Body of pancreas (tissue), 4 donors: ENCODE measurements at regions not wholly inside any gene's neighbourhood (a gene's known extent, or its start where the extent isn't known, plus 50 kb on each side); places are given as distances from the start of the nearest gene placed in this dataset.

Source experiments
- ATAC-seq: fragments of 150-250 bp; one replicate; pipeline ENCODE4 v1.9.1; 2016
- DNase-seq, 4 donors: peaks; one replicate each; pipeline ENCODE4 v3.0.0-alpha.2; 2019
- H3K27ac ChIP-seq, 4 donors: fragments of 200-600 bp; sonication (generic); 1 replicate in 3 of 4; 2 replicates in 1 of 4; pipeline versions ENCODE4 v1.5.1 to v1.6.1; 2016 to 2019; ENCODE audit warnings: mild to moderate bottlenecking in 1 of 4, mixed read lengths in 1 of 4, moderate library complexity in 1 of 4
- H3K27me3 ChIP-seq, 2 donors: fragments of 200-600 bp; sonication (generic); one replicate each; pipeline ENCODE4 v1.6.0; 2016; ENCODE audit warnings: mild to moderate bottlenecking in 1 of 2
- H3K36me3 ChIP-seq, 2 donors: fragments of 200-600 bp; sonication (generic); replicated peaks in 1 of 2; 2 replicates each; pipeline ENCODE4 v1.5.1; 2016; ENCODE audit warnings: low read depth in 2 of 2; ENCODE audit not compliant: insufficient read depth in 1 of 2
- H3K4me1 ChIP-seq: fragments of 200-600 bp; sonication (generic); one replicate; pipeline ENCODE4 v1.6.0; 2016
- H3K4me3 ChIP-seq, 2 donors: fragments of 200-600 bp; sonication (generic); 1 replicate in 1 of 2; 2 replicates in 1 of 2; pipeline ENCODE4 v1.5.1; 2016 to 2019
- H3K9me3 ChIP-seq, 3 donors: fragments of 200-600 bp; sonication (generic); 1 replicate in 2 of 3; 2 replicates in 1 of 3; pipeline ENCODE4 v1.5.1; 2016
- POLR2A ChIP-seq, 3 donors: fragments of 450-650 bp; IDR thresholded peaks; one replicate each; pipeline ENCODE4 v1.6.1; 2016; ENCODE audit warnings: antibody characterized with exemption in 3 of 3, mild to moderate bottlenecking in 2 of 3
- WGBS, 2 donors: methylation state at CpG; one replicate each; pipeline ENCODE4 v1.1.5; 2017; 5-methylcytosine and 5-hydroxymethylcytosine counted together
- intact Hi-C: fragments of 100-400 bp; cut with DNase I; formaldehyde crosslinking; loops from one replicate; pipeline ENCODE4 v1.15.1; 2023
- TF ChIP-seq, protein P1 (sequence below), 7 experiments: fragments of 450-650 bp in 4 of 7; fragments of 200-600 bp in 3 of 7; sonication (generic) in 3 of 7; IDR thresholded peaks; one replicate each; pipeline ENCODE4 v1.5.1; 2016 to 2019; ENCODE audit warnings: antibody characterized with exemption in 7 of 7

DNA sequence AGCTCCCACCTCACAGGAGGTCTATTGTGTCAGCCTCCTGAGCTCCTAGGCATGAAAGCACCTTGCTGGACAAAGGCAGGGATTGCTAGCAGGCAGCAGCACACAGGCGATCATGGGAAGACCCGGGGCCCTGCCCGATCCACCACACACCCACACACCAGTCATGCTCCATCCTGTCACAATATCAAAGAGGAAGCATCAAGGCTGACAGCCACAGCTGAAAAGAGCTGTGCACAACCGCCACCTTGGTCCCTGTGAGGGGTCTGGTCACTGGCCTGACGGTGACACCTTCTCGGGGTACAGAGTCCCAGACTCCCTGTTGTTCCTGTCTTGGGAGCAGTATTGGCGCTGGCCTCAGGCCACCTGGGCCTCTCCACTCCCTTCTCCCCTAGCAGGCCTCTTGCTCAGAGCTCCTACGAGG, 89.7 kb upstream of the RET start:
- no peaks in the 10 kb centered on the region for H3K27me3 ChIP-seq
- no peaks in the 10 kb centered on the region for H3K9me3 ChIP-seq
- DNase-seq, result peak in 2 of 4 donors; percentile 2 to 8
- no peak for TF ChIP-seq POLR2A (IDR thresholded peaks at IDR 0.05)
- TF ChIP-seq, protein P1, sequence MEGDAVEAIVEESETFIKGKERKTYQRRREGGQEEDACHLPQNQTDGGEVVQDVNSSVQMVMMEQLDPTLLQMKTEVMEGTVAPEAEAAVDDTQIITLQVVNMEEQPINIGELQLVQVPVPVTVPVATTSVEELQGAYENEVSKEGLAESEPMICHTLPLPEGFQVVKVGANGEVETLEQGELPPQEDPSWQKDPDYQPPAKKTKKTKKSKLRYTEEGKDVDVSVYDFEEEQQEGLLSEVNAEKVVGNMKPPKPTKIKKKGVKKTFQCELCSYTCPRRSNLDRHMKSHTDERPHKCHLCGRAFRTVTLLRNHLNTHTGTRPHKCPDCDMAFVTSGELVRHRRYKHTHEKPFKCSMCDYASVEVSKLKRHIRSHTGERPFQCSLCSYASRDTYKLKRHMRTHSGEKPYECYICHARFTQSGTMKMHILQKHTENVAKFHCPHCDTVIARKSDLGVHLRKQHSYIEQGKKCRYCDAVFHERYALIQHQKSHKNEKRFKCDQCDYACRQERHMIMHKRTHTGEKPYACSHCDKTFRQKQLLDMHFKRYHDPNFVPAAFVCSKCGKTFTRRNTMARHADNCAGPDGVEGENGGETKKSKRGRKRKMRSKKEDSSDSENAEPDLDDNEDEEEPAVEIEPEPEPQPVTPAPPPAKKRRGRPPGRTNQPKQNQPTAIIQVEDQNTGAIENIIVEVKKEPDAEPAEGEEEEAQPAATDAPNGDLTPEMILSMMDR (IDR thresholded peaks at IDR 0.05), result no peak
- H3K4me3 ChIP-seq, result no peak overlapping the region
- intact Hi-C loops, result no loop called here
- no peaks in the 10 kb centered on the region for H3K4me1 ChIP-seq
- 65 to 75% methylated on average over 7 to 8 of the region's 8 CpGs for WGBS, 2 donors
- no peaks in the 10 kb centered on the region for H3K36me3 ChIP-seq
- no peak overlapping the region for H3K27ac ChIP-seq
- no peak for ATAC-seq

DNA sequence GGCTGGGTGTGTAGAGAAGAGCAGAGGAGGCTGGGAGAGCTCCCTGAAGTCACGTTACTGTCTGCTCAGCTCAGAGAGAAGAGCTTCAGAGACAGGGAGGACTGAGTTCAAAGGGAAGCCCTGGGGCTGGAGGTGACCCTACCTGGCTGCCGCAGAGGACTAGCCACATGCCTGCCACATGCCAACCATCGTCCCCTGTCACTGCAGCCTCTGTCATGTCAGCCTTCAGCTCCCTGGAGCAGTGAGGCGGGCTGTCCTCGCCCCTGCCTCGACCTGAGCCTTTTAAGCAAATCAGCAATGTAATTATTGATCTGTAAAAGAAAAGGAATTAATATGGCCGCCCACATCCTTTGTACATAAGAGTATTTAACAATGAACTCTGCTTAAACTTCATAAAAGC, 89.3 kb upstream of the RET start:
- Histone ChIP-seq H3K9me3 (no peaks in the 10 kb centered on the region), H3K27ac (no peak overlapping the region), H3K4me3 (no peak overlapping the region), H3K4me1 (no peaks in the 10 kb centered on the region), H3K36me3 (no peaks in the 10 kb centered on the region), H3K27me3 (no peaks in the 10 kb centered on the region)
- WGBS, 2 donors, result 68 to 74% methylated on average over 7 of the region's 7 CpGs
- ATAC-seq, result no peak
- TF ChIP-seq POLR2A (IDR thresholded peaks at IDR 0.05), result no peak
- TF ChIP-seq, protein P1 (IDR thresholded peaks at IDR 0.05), result no peak
- intact Hi-C loops, result no loop called here
- DNase-seq, result peak in 1 of 4 donors; percentile 2

DNA sequence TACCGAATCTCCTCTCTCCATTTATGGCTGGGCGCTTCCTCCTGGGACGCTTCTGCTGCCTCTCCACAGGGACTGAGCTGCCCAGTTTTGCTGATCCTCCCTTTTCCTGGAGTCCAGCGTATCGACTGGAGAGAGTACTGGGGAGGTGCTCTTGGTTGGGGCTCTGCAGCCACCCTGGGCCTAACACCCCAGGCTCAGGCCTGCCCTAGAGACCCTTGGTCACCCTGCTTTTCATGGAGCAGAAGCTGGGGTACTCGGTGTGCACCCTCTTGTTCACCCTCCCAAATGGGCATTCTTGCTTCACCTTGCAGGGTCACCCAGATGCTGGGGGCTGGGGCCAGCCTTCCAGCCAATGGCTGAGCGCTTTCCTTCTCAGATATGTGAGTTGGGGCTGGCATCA, 88.8 kb upstream of the RET start:
- WGBS, 2 donors, result 75 to 89% methylated on average over 6 of the region's 7 CpGs
- Histone ChIP-seq H3K4me1 (no peaks in the 10 kb centered on the region), H3K36me3 (no peaks in the 10 kb centered on the region), H3K9me3 (no peaks in the 10 kb centered on the region), H3K27me3 (no peaks in the 10 kb centered on the region), H3K27ac (no peak overlapping the region), H3K4me3 (no peak overlapping the region)
- no peak for TF ChIP-seq POLR2A (IDR thresholded peaks at IDR 0.05)
- TF ChIP-seq, protein P1 (IDR thresholded peaks at IDR 0.05), result no peak
- intact Hi-C loops, result no loop called here
- no peak for ATAC-seq
- DNase-seq, result peak in 1 of 4 donors; percentile 1

DNA sequence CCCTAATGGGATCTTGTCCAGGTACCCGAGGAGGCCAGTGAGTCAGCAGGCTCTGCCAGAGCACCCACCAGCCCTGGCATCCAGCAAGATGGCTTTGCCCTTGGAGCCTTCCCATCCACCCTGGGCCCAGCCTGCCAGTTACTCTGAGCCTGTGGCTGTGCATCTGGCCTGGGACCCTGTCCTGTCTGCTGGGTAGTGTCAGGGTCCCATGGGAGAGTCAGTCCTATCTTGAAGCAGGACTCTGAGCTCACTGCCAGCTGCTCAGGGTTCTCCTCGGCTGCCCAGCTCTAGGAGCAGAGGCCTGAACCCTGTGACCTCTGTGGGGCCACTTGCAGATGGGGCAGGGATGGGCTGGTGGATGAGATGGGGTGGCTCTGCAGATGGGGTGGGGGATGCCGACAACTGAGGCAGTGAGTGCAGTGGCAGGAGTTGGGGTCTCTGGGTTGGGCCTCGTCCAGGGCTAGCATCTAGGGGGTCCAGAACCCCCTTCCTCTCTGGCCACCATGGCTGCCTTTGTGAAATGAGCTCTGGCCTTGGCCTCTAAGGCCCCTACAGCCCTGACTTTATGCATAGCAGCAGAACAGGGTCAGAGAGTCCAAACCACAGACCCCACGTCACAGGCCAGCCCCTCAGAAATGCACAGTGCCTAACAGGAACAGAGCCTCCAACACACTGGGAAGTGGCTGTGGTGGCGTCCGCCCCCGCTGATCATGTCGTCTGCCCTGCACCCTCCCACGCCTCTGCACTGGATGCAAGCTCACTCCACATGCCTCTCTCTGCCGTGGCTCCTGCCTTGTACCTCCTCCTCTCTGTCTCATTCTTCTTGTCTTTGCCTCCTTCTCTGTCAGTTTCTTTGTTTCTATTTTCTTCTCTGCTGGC, 88.1 kb upstream of the RET start:
- Histone ChIP-seq H3K27ac (no peak overlapping the region), H3K9me3 (no peaks in the 10 kb centered on the region), H3K4me1 (no peaks in the 10 kb centered on the region), H3K36me3 (no peaks in the 10 kb centered on the region), H3K27me3 (no peaks in the 10 kb centered on the region), H3K4me3 (no peak overlapping the region)
- intact Hi-C loops, result no loop called here
- TF ChIP-seq, protein P1 (IDR thresholded peaks at IDR 0.05), result no peak
- TF ChIP-seq POLR2A (IDR thresholded peaks at IDR 0.05), result no peak
- WGBS, 2 donors, result 63 to 64% methylated on average over 9 to 11 of the region's 11 CpGs
- DNase-seq (peak in 1 of 4 donors; percentile 18), ATAC-seq (no peak)

DNA sequence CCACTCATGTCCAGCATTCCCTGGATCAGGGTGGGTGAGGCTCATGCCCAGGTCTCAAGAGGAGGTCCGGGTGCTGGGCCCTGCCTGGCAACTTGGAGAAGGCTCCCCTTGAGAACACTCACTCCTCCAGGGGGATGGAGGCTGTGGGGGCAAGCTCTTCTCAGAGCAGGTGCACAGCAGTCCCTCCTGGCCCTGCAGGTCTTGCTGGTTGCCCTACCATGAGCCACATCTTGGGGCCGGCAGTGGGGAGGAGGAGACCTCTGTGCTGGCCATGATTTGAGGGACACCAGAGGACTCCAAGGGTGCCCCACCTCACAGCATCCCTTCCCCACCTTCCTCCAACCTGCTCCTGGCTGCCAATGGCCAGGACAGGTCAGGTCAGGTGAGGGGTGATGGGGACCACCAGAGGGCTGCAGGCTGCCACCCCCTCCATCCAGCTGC, 87.4 kb upstream of the RET start:
- no peak overlapping the region for H3K4me3 ChIP-seq
- ATAC-seq (no peak), DNase-seq (no peak)
- no peaks in the 10 kb centered on the region for H3K27me3 ChIP-seq
- H3K27ac ChIP-seq, result no peak overlapping the region
- 60 to 81% methylated on average over 2 of the region's 2 CpGs for WGBS, 2 donors
- TF ChIP-seq POLR2A (IDR thresholded peaks at IDR 0.05), result no peak
- TF ChIP-seq, protein P1 (IDR thresholded peaks at IDR 0.05), result no peak
- no peaks in the 10 kb centered on the region for H3K4me1 ChIP-seq
- no peaks in the 10 kb centered on the region for H3K36me3 ChIP-seq
- intact Hi-C loops, result no loop called here
- H3K9me3 ChIP-seq, result no peaks in the 10 kb centered on the region
